GM21529 (cell line): ENCODE measurements at regions not wholly inside any gene's neighbourhood (a gene's known extent, or its start where the extent isn't known, plus 50 kb on each side); places are given as distances from the start of the nearest gene placed in this dataset.
"Not testable (repeated sequence)": the region's sequence is repeated elsewhere in the genome, so short reads cannot be mapped to it uniquely, and the experiment has no call there.

Experiments used
- ATAC-seq: cut with Tn5 transposase; IDR thresholded peaks from one replicate; pipeline ENCODE4 v1.9.1; 2021; ENCODE audit not compliant: unreplicated experiment

- ATAC-seq: no peak
Measured at GRCh38 chr2:22037274-22037673, 913.5 kb downstream of the TDRD15 start.

GRCh38 chr2:22043784-22044183, 920.0 kb downstream of the TDRD15 start:
- ATAC-seq: no peak

- ATAC-seq: no peak
Measured at GRCh38 chr2:22055784-22056620, 932.2 kb downstream of the TDRD15 start.

GRCh38 chr2:22056621-22057132, 932.9 kb downstream of the TDRD15 start:
- no peak for ATAC-seq

- ATAC-seq: no peak
Measured at GRCh38 chr2:22062679-22063078, 938.9 kb downstream of the TDRD15 start.

- no peak for ATAC-seq
Measured at GRCh38 chr2:22076454-22076853, 952.7 kb downstream of the TDRD15 start.

GRCh38 chr2:22078701-22079100, 954.9 kb downstream of the TDRD15 start:
- ATAC-seq: no peak

- no peak for ATAC-seq
Measured at GRCh38 chr2:22079583-22079982, 955.8 kb downstream of the TDRD15 start.

- no peak for ATAC-seq
Measured at GRCh38 chr2:22086726-22087125, 963.0 kb downstream of the TDRD15 start.

GRCh38 chr2:22103617-22104016, 979.8 kb downstream of the TDRD15 start:
- not testable (repeated sequence) for ATAC-seq

- no peak for ATAC-seq
Measured at GRCh38 chr2:22110244-22110651, 986.5 kb downstream of the TDRD15 start.

- no peak for ATAC-seq
Measured at GRCh38 chr2:22124003-22124402, 1000.2 kb downstream of the TDRD15 start.

- no peak for ATAC-seq
Measured at GRCh38 chr2:22126106-22126505, 1002.3 kb downstream of the TDRD15 start.

GRCh38 chr2:22126978-22127377, 1003.2 kb downstream of the TDRD15 start:
- ATAC-seq: no peak

GRCh38 chr2:22134421-22134820, 1010.7 kb downstream of the TDRD15 start:
- ATAC-seq: no peak

GRCh38 chr2:22136446-22136845, 1012.7 kb downstream of the TDRD15 start:
- ATAC-seq: no peak

GRCh38 chr2:22143840-22144239, 1020.1 kb downstream of the TDRD15 start:
- ATAC-seq: no peak

- no peak for ATAC-seq
Measured at GRCh38 chr2:22153931-22154613, 1030.3 kb downstream of the TDRD15 start.

GRCh38 chr2:22156661-22157060, 1032.9 kb downstream of the TDRD15 start:
- ATAC-seq: not testable (repeated sequence)

- ATAC-seq: no peak
Measured at GRCh38 chr2:22167256-22167655, 1043.5 kb downstream of the TDRD15 start.

- no peak for ATAC-seq
Measured at GRCh38 chr2:22175003-22175402, 1051.2 kb downstream of the TDRD15 start.

- ATAC-seq: no peak
Measured at GRCh38 chr2:22185251-22185650, 1061.5 kb downstream of the TDRD15 start.
